ENCODE measurements at regions not wholly inside any gene's neighbourhood (a gene's known extent, or its start where the extent isn't known, plus 50 kb on each side); places are given as distances from the start of the nearest gene placed in this dataset.

DNA sequence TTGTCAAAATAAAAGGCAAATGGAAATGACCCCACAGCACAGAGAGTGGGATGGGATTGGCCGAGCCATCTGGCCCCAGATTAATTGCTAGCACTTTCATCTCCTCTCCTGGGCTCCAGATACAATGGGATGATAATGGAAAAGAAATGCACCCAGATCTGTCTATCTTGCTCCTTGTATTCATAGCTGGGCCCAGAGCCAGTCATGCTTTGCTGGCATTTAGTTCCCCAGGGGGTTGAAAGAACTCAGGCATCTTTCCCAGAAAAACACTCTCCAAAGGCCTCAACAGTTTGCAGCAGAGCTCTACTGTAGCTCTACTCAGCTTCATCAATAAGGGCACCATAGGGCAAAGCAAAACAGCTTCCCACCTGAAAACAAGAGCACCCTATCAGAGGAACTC is 116.0 kb upstream of the FOXA2 start:
- no peaks in the 10 kb centered on the region for H3K27me3 ChIP-seq
- WGBS, 2 donors = 74 to 84% methylated on average over 1 of the region's 1 CpG
- H3K27ac ChIP-seq = no peak overlapping the region
- TF ChIP-seq POLR2AphosphoS5 (IDR thresholded peaks at IDR 0.05) (no peak), POLR2A (IDR thresholded peaks at IDR 0.05) (no peak), EP300 (IDR thresholded peaks at IDR 0.05) (no peak)
- TF ChIP-seq, protein P1, sequence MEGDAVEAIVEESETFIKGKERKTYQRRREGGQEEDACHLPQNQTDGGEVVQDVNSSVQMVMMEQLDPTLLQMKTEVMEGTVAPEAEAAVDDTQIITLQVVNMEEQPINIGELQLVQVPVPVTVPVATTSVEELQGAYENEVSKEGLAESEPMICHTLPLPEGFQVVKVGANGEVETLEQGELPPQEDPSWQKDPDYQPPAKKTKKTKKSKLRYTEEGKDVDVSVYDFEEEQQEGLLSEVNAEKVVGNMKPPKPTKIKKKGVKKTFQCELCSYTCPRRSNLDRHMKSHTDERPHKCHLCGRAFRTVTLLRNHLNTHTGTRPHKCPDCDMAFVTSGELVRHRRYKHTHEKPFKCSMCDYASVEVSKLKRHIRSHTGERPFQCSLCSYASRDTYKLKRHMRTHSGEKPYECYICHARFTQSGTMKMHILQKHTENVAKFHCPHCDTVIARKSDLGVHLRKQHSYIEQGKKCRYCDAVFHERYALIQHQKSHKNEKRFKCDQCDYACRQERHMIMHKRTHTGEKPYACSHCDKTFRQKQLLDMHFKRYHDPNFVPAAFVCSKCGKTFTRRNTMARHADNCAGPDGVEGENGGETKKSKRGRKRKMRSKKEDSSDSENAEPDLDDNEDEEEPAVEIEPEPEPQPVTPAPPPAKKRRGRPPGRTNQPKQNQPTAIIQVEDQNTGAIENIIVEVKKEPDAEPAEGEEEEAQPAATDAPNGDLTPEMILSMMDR (IDR thresholded peaks at IDR 0.05) = no peak
- no peaks in the 10 kb centered on the region for H3K4me1 ChIP-seq
- H3K4me3 ChIP-seq = no peak overlapping the region
- no peak for DNase-seq
- H3K9me3 ChIP-seq = peaks cover 0 to 3% (median 0%) of the 10 kb centered on the region in 4 donors
- no peaks in the 10 kb centered on the region for H3K36me3 ChIP-seq
- intact Hi-C loops (cut with DNase I) = no loop called here

DNA sequence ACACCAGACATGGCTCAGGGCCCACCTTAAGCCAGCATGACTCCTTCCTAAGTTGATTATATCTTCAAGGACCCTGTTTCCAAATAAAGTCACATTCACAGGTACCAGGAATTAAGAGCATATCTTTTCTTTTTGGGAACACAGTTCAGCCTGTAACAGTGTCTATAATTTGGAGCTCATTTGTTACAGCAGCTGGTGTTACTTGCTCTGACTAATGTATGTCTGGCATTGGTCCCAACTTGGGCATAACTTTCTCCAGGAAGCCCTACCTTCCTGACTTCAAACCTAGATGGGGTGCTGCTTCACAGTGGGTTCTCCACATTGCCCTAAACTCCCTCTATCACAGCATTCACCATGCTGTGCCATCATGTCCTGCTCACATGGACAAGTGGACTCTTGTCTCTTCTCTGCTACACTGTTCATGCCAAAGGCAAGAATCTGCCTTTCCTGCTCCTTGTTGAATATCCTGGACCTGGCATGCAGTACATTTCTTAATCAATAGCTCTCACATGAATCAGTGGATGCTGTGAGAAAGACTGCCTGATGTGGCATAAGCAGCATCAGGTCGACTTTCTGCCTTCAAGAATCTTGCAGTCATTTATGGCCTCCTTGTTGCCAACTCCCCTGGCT is 117.4 kb upstream of the FOXA2 start:
- TF ChIP-seq POLR2A (IDR thresholded peaks at IDR 0.05) (no peak), POLR2AphosphoS5 (IDR thresholded peaks at IDR 0.05) (no peak), EP300 (IDR thresholded peaks at IDR 0.05) (no peak)
- TF ChIP-seq, protein P1 (IDR thresholded peaks at IDR 0.05) = no peak

GRCh38 chr20:22703843-22704242 is 119.5 kb upstream of the FOXA2 start:
- Histone ChIP-seq H3K27ac (no peak overlapping the region), H3K4me3 (no peak overlapping the region), H3K27me3 (no peaks in the 10 kb centered on the region), H3K9me3 (peaks cover 0 to 3% (median 0%) of the 10 kb centered on the region in 4 donors), H3K36me3 (no peaks in the 10 kb centered on the region), H3K4me1 (no peaks in the 10 kb centered on the region)
- no peak for DNase-seq
- TF ChIP-seq, protein P1 (IDR thresholded peaks at IDR 0.05) = no peak
- TF ChIP-seq POLR2AphosphoS5 (IDR thresholded peaks at IDR 0.05) (no peak), EP300 (IDR thresholded peaks at IDR 0.05) (no peak), POLR2A (IDR thresholded peaks at IDR 0.05) (no peak)
- intact Hi-C loops (cut with DNase I) = no loop called here

More for the DNA sequence above, 117.4 kb upstream of the FOXA2 start:
- Histone ChIP-seq H3K27ac (no peak overlapping the region), H3K9me3 (peaks cover 0 to 3% (median 0%) of the 10 kb centered on the region in 4 donors), H3K4me1 (no peaks in the 10 kb centered on the region), H3K4me3 (no peak overlapping the region), H3K36me3 (no peaks in the 10 kb centered on the region), H3K27me3 (no peaks in the 10 kb centered on the region)
- intact Hi-C loops (cut with DNase I) = no loop called here
- no peak for DNase-seq
- WGBS, 2 donors = 75 to 82% methylated on average over 1 of the region's 1 CpG

DNA sequence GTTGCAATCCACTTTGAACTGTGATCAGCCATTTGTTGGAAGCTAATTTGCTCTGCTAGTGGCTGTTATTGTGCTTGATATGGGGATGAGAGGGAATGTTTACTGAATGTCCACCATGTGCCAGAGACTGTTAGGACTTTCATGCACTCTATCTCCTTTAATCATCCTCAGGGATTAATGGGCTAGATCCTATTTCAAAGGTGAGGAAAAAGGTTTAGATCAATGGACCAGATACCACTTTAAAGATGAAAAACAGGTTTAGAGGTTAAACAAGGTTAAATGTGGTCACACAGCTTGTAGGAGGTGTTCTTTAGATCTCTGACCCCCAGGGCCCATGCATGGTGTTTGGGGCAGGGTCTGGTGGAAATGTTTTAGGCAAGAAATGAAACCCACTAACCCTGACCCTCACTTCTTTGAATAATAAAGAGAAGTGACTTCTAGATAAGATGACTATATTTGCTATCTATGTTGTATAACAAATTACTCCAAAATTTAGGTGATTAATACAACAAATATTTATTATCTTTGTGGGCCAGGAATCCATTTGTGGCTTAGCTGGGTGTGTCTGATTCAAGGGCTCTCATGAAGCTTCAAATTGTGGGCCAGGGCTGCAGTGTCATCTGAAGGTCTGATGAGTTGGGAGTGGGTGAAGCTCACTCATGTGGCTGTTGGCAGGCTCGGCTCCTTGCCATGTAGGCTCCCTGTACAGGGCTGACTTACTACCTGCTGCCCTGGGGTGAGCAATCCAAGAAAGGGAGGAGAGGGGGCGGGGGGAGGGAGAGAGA is 127.8 kb upstream of the FOXA2 start:
- 78 to 93% methylated on average over 2 of the region's 2 CpGs for WGBS, 2 donors
- no peak for DNase-seq
- TF ChIP-seq EP300 (IDR thresholded peaks at IDR 0.05) (no peak), POLR2AphosphoS5 (IDR thresholded peaks at IDR 0.05) (no peak)
- TF ChIP-seq, protein P1 (IDR thresholded peaks at IDR 0.05) = no peak
- intact Hi-C loops (cut with DNase I) = no loop called here
- no peaks in the 10 kb centered on the region for H3K27me3 ChIP-seq
- H3K27ac ChIP-seq = no peak overlapping the region
- H3K36me3 ChIP-seq = no peaks in the 10 kb centered on the region
- no peaks in the 10 kb centered on the region for H3K4me1 ChIP-seq
- no peaks in the 10 kb centered on the region for H3K9me3 ChIP-seq
- H3K4me3 ChIP-seq = no peak overlapping the region

All from sigmoid colon (tissue), 6 donors.